ENCODE measurements at regions not wholly inside any gene's neighbourhood (a gene's known extent, or its start where the extent isn't known, plus 50 kb on each side); places are given as distances from the start of the nearest gene placed in this dataset.

GRCh38 chr14:29463727-29464395, 463.8 kb downstream of the PRKD1 start:
- no peaks in the 10 kb centered on the region for H3K27me3 ChIP-seq (ENCODE audit: insufficient read depth, low read length)
- no peak for DNase-seq (ENCODE audit: insufficient read length, low spot score, missing footprints)
- peak overlapping the region; percentile 37 for H2AFZ ChIP-seq (ENCODE audit: low read length)
- TF ChIP-seq CTCF (IDR thresholded peaks at IDR 0.05; ENCODE audit: extremely low read depth, low read depth, low read length): peak; percentile 18
- no peaks in the 10 kb centered on the region for H4K20me1 ChIP-seq (ENCODE audit: insufficient read depth, low read length)
- H3K4me2 ChIP-seq (ENCODE audit: insufficient read depth, low read length): peak overlapping the region; percentile 71
- no peaks in the 10 kb centered on the region for H3K4me1 ChIP-seq (ENCODE audit: insufficient read depth, low read length)
- no peaks in the 10 kb centered on the region for H3K36me3 ChIP-seq (ENCODE audit: insufficient read depth, low read length)
- no peaks in the 10 kb centered on the region for H3K9me3 ChIP-seq (ENCODE audit: low read depth, low read length)
- peak overlapping the region; percentile 44 for H3K4me3 ChIP-seq (ENCODE audit: insufficient read depth, low read length)
- no peaks in the 10 kb centered on the region for H3K79me2 ChIP-seq (ENCODE audit: insufficient read depth, low read length)
- H3K27ac ChIP-seq (ENCODE audit: low read depth, low read length): no peak overlapping the region

GRCh38 chr14:29465095-29465494, 462.6 kb downstream of the PRKD1 start:
- no peaks in the 10 kb centered on the region for H3K9me3 ChIP-seq (ENCODE audit: low read depth, low read length)
- H3K27me3 ChIP-seq (ENCODE audit: insufficient read depth, low read length): no peaks in the 10 kb centered on the region
- H3K4me1 ChIP-seq (ENCODE audit: insufficient read depth, low read length): no peaks in the 10 kb centered on the region
- no peak overlapping the region for H2AFZ ChIP-seq (ENCODE audit: low read length)
- no peak overlapping the region for H3K27ac ChIP-seq (ENCODE audit: low read depth, low read length)
- no peak overlapping the region for H3K4me3 ChIP-seq (ENCODE audit: insufficient read depth, low read length)
- H4K20me1 ChIP-seq (ENCODE audit: insufficient read depth, low read length): no peaks in the 10 kb centered on the region
- H3K4me2 ChIP-seq (ENCODE audit: insufficient read depth, low read length): no peak overlapping the region
- no peak for TF ChIP-seq CTCF (IDR thresholded peaks at IDR 0.05; ENCODE audit: extremely low read depth, low read depth, low read length)
- no peaks in the 10 kb centered on the region for H3K79me2 ChIP-seq (ENCODE audit: insufficient read depth, low read length)
- no peak for DNase-seq (ENCODE audit: insufficient read length, low spot score, missing footprints)
- no peaks in the 10 kb centered on the region for H3K36me3 ChIP-seq (ENCODE audit: insufficient read depth, low read length)

- no peak for DNase-seq (ENCODE audit: insufficient read length, low spot score, missing footprints)
These were observed 452.0 kb downstream of the PRKD1 start for GRCh38 chr14:29475641-29476040.

GRCh38 chr14:29486132-29486531, 441.5 kb downstream of the PRKD1 start:
- Histone ChIP-seq H3K36me3 (ENCODE audit: insufficient read depth, low read length) (no peaks in the 10 kb centered on the region), H3K27me3 (ENCODE audit: insufficient read depth, low read length) (no peaks in the 10 kb centered on the region), H3K4me1 (ENCODE audit: insufficient read depth, low read length) (no peaks in the 10 kb centered on the region), H3K4me2 (ENCODE audit: insufficient read depth, low read length) (no peak overlapping the region), H3K4me3 (ENCODE audit: insufficient read depth, low read length) (no peak overlapping the region), H4K20me1 (ENCODE audit: insufficient read depth, low read length) (no peaks in the 10 kb centered on the region), H3K79me2 (ENCODE audit: insufficient read depth, low read length) (no peaks in the 10 kb centered on the region), H3K27ac (ENCODE audit: low read depth, low read length) (no peak overlapping the region), H2AFZ (ENCODE audit: low read length) (no peak overlapping the region), H3K9me3 (ENCODE audit: low read depth, low read length) (no peaks in the 10 kb centered on the region)
- TF ChIP-seq CTCF (IDR thresholded peaks at IDR 0.05; ENCODE audit: extremely low read depth, low read depth, low read length): peak; percentile 9
- DNase-seq (ENCODE audit: insufficient read length, low spot score, missing footprints): no peak

More at GRCh38 chr14:29475641-29476040, 452.0 kb downstream of the PRKD1 start:
- Histone ChIP-seq H3K27ac (ENCODE audit: low read depth, low read length) (no peak overlapping the region), H3K4me3 (ENCODE audit: insufficient read depth, low read length) (no peak overlapping the region), H2AFZ (ENCODE audit: low read length) (no peak overlapping the region), H3K79me2 (ENCODE audit: insufficient read depth, low read length) (no peaks in the 10 kb centered on the region), H3K36me3 (ENCODE audit: insufficient read depth, low read length) (no peaks in the 10 kb centered on the region), H3K9me3 (ENCODE audit: low read depth, low read length) (peaks cover 4% of the 10 kb centered on the region), H3K4me2 (ENCODE audit: insufficient read depth, low read length) (no peak overlapping the region), H3K27me3 (ENCODE audit: insufficient read depth, low read length) (no peaks in the 10 kb centered on the region), H4K20me1 (ENCODE audit: insufficient read depth, low read length) (no peaks in the 10 kb centered on the region), H3K4me1 (ENCODE audit: insufficient read depth, low read length) (no peaks in the 10 kb centered on the region)
- TF ChIP-seq CTCF (IDR thresholded peaks at IDR 0.05; ENCODE audit: extremely low read depth, low read depth, low read length): no peak
